WTC11 (cell line): ENCODE measurements at regions not wholly inside any gene's neighbourhood (a gene's known extent, or its start where the extent isn't known, plus 50 kb on each side); places are given as distances from the start of the nearest gene placed in this dataset.

Experiments
- CREB1 ChIP-seq: sonication (generic); formaldehyde crosslinking; IDR thresholded peaks from 2 replicates; pipeline ENCODE4 v1.8.0; 2023; ENCODE audit warnings: mild to moderate bottlenecking, missing genetic modification reagents
- CREM ChIP-seq: sonication (generic); formaldehyde crosslinking; IDR thresholded peaks from 2 replicates; pipeline ENCODE4 v1.8.1; 2022; ENCODE audit warnings: mild to moderate bottlenecking, missing genetic modification reagents, moderate library complexity
- ELF4 ChIP-seq: sonication (generic); formaldehyde crosslinking; IDR thresholded peaks from 2 replicates; pipeline ENCODE4 v1.8.1; 2022; ENCODE audit warnings: low read depth, mild to moderate bottlenecking, moderate library complexity, missing genetic modification reagents
- EMX1 ChIP-seq: fragments of 250-450 bp; sonication (Bioruptor Pico); IDR thresholded peaks from 2 replicates; pipeline ENCODE4 v1.8.0; 2021; ENCODE audit warnings: mild to moderate bottlenecking
- GRHL2 ChIP-seq: fragments of 250-450 bp; sonication (Bioruptor Pico); IDR thresholded peaks from 2 replicates; pipeline ENCODE4 v1.8.0; 2022; ENCODE audit warnings: mild to moderate bottlenecking, moderate library complexity; ENCODE audit not compliant: insufficient replicate concordance, severe bottlenecking
- JUN ChIP-seq: sonication (generic); formaldehyde crosslinking; IDR thresholded peaks from 2 replicates; pipeline ENCODE4 v1.8.0; 2023; ENCODE audit warnings: mild to moderate bottlenecking, missing genetic modification reagents
- NFE2L1 ChIP-seq: sonication (generic); formaldehyde crosslinking; IDR thresholded peaks from 2 replicates; pipeline ENCODE4 v1.8.1; 2023; ENCODE audit warnings: missing genetic modification reagents
- TCF7 ChIP-seq: sonication (generic); formaldehyde crosslinking; IDR thresholded peaks from 2 replicates; pipeline ENCODE4 v1.8.0; 2022; ENCODE audit warnings: mild to moderate bottlenecking, low read depth, missing genetic modification reagents, moderate library complexity
- TEAD4 ChIP-seq: sonication (generic); formaldehyde crosslinking; IDR thresholded peaks from 2 replicates; pipeline ENCODE4 v1.8.0; 2022; ENCODE audit warnings: mild to moderate bottlenecking, missing genetic modification reagents
- ZNF121 ChIP-seq: sonication (generic); formaldehyde crosslinking; IDR thresholded peaks from 2 replicates; pipeline ENCODE4 v1.8.0; 2023; ENCODE audit warnings: missing genetic modification reagents
- TF ChIP-seq, protein P1 (sequence below): fragments of 200-600 bp; IDR thresholded peaks from 2 replicates; pipeline ENCODE4 v1.8.0; 2022; ENCODE audit warnings: antibody characterized with exemption
- TF ChIP-seq, protein P2 (sequence below): sonication (generic); formaldehyde crosslinking; IDR thresholded peaks from 2 replicates; pipeline ENCODE4 v1.8.0; 2022; ENCODE audit warnings: missing genetic modification reagents

GRCh38 chr11:43580735-43581369 is 99.7 kb upstream of the HSD17B12 start:
- TF ChIP-seq ELF4 = no peak
- TF ChIP-seq TCF7 = no peak
- TF ChIP-seq, protein P1, sequence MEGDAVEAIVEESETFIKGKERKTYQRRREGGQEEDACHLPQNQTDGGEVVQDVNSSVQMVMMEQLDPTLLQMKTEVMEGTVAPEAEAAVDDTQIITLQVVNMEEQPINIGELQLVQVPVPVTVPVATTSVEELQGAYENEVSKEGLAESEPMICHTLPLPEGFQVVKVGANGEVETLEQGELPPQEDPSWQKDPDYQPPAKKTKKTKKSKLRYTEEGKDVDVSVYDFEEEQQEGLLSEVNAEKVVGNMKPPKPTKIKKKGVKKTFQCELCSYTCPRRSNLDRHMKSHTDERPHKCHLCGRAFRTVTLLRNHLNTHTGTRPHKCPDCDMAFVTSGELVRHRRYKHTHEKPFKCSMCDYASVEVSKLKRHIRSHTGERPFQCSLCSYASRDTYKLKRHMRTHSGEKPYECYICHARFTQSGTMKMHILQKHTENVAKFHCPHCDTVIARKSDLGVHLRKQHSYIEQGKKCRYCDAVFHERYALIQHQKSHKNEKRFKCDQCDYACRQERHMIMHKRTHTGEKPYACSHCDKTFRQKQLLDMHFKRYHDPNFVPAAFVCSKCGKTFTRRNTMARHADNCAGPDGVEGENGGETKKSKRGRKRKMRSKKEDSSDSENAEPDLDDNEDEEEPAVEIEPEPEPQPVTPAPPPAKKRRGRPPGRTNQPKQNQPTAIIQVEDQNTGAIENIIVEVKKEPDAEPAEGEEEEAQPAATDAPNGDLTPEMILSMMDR = no peak
- TF ChIP-seq EMX1 = no peak
- TF ChIP-seq TEAD4 (CRISPR knock-in tag) = no peak
- TF ChIP-seq GRHL2 = no peak
- TF ChIP-seq, protein P2, sequence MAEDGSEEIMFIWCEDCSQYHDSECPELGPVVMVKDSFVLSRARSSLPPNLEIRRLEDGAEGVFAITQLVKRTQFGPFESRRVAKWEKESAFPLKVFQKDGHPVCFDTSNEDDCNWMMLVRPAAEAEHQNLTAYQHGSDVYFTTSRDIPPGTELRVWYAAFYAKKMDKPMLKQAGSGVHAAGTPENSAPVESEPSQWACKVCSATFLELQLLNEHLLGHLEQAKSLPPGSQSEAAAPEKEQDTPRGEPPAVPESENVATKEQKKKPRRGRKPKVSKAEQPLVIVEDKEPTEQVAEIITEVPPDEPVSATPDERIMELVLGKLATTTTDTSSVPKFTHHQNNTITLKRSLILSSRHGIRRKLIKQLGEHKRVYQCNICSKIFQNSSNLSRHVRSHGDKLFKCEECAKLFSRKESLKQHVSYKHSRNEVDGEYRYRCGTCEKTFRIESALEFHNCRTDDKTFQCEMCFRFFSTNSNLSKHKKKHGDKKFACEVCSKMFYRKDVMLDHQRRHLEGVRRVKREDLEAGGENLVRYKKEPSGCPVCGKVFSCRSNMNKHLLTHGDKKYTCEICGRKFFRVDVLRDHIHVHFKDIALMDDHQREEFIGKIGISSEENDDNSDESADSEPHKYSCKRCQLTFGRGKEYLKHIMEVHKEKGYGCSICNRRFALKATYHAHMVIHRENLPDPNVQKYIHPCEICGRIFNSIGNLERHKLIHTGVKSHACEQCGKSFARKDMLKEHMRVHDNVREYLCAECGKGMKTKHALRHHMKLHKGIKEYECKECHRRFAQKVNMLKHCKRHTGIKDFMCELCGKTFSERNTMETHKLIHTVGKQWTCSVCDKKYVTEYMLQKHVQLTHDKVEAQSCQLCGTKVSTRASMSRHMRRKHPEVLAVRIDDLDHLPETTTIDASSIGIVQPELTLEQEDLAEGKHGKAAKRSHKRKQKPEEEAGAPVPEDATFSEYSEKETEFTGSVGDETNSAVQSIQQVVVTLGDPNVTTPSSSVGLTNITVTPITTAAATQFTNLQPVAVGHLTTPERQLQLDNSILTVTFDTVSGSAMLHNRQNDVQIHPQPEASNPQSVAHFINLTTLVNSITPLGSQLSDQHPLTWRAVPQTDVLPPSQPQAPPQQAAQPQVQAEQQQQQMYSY (CRISPR knock-in tag) = peak; percentile 82
- no peak for TF ChIP-seq JUN (CRISPR knock-in tag)
- no peak for TF ChIP-seq NFE2L1 (CRISPR knock-in tag)
- no peak for TF ChIP-seq CREB1
- TF ChIP-seq ZNF121 (CRISPR knock-in tag) = no peak
- no peak for TF ChIP-seq CREM (CRISPR knock-in tag)
